Erythroblast (primary cell): ENCODE measurements at regions not wholly inside any gene's neighbourhood (a gene's known extent, or its start where the extent isn't known, plus 50 kb on each side); places are given as distances from the start of the nearest gene placed in this dataset.
"Not testable (repeated sequence)": the region's sequence is repeated elsewhere in the genome, so short reads cannot be mapped to it uniquely, and the experiment has no call there.

ENCODE experiments used
- GATA1 ChIP-seq: IDR thresholded peaks from 2 replicates; pipeline ENCODE4 v1.6.1; 2011; ENCODE audit warnings: low read depth, mild to moderate bottlenecking, control low read depth, low read length, moderate library complexity
- POLR2A ChIP-seq: IDR thresholded peaks from 2 replicates; pipeline ENCODE4 v1.6.1; 2011; ENCODE audit warnings: mild to moderate bottlenecking, low read length

DNA sequence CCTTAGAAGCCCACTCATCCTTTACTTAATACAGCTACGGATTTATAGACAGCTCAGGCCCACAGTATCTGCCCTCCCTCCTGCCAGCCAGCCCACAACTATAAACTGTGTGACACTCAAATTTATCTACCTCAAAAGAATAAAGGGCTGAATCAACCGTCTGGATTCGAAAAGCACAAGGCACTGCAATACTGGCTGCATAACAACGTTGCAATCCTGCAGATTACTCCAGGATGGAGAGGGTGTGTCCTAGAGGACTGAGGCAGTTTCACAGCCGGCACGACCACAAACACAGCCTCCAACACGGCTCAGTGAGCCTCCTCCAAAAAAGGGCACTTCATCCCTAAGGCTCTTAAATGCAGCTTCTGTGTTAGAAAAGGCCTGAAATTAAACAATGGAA lies 138.3 kb upstream of the EFCAB3 start:
- TF ChIP-seq POLR2A, GATA1: not testable (repeated sequence)
